Activated T-cell treated with anti-CD3 and anti-CD28 coated beads, Interleukin-2, amount 50 U/mL, for 1 hour (primary cell): ENCODE measurements at regions not wholly inside any gene's neighbourhood (a gene's known extent, or its start where the extent isn't known, plus 50 kb on each side); places are given as distances from the start of the nearest gene placed in this dataset.
"Not testable (repeated sequence)": the region's sequence is repeated elsewhere in the genome, so short reads cannot be mapped to it uniquely, and the experiment has no call there.

Experiments
- DNase-seq: peaks from one replicate; pipeline ENCODE4 v3.0.0-alpha.2; 2020

DNA sequence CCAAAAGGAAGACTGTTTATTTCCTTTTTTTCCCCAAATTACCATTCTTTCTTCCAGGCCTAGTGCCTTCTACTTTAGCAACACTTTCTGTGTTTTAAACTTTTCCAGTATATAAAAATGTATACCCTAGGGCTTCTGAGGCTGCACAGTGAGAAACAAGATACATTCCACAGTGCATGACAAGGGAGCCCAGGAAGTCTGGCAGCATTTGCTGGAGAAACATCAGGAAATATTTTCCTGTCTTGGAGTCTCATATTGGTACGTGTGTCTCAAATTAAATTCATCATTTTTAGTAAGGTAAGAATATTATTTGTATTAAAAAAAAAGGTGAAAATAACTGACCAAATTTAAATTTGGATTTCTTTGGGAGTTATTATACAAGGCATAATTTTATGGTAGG, 662.6 kb downstream of the RFPL4B start:
- DNase-seq: no peak

DNA sequence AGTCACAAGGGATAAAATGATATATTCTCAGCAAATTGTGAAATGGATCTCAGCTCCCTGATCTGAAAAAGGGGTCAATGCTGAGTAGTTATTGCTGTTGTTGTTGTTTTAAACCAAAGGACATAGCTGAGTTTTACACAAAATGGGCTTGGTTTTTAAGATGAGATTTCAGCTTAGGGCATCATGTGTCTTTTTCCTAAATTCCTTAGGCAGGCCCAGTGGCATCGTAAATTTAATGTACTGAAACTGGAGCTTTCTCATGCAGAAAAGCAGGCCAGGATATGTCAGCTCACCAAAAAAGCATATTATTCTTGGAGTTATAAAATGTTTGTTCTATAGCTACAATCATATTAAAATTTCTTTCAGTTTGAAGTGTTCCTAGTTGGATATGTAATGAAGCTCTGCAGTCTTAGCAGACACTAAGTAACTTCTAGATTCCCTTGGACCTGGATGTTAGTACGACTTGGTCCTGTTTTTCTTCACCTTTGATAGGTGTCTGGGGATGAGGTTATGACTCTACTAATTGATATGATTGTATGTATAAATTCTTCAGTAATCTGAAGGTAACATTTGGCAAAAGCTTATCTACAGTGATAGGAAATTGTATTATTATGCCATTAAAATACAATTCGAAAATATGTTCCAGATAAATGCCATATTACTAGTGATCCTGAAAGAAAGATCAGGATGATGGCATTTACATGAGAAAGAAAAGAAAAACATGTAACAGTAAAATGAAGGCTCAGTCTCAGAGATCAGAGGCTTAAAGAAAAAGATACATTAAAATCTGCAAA, 663.3 kb downstream of the RFPL4B start:
- DNase-seq: no peak

DNA sequence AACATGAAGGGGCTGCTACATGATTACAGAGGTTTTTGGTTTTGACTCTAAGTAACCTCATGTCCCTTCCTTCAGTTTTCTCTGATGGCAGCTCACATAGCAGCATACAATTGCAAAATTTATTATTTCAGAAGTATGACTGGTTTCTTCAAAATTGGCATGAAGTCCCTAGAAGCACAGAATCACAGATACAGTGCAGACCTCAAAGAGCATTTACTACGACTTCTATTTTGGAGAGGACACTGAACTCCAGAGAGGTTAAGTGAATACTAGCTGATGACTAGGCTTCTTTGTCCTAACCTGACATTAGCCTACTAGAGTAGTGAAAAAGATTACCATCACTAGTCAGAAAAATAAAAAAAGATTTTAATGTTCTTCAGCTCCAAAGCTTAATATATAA, 664.3 kb downstream of the RFPL4B start:
- no peak for DNase-seq

DNA sequence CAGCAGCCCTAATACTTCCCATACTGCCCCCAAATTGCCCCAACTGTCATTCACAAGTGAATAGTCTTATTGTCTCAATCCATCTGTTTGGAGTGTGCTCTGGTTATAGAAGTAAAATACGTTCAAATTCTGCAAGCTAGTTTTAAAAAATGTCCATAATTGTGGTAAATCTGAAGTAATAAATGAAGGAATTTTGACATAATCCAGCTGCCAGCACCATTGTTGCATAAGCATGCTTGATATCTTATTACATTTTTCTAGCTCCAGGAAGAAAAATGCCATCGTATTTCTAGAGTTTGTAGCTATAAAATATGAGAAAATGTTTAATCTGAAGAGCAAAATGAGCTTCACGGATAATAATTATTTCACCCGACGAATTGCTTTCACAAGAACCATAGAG, 664.7 kb downstream of the RFPL4B start:
- DNase-seq: no peak

DNA sequence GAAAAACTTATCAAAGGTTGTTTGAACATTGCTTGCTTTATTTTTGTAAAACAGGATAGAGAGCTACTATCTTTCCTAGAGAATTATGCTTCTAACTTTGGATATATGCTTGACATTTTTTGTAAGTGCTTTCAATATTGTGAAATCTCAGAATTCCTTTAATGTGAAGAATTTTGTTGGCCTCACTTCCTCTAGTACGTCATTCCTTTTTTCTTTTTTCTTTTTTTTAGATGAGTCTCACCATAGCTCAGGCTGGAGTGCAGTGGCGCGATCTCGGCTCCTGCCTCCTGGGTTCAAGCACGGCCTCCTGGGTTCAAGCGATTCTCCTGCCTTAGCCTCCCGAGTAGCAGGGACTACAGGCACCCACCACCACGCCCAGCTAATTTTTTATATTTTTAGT, 668.1 kb downstream of the RFPL4B start:
- DNase-seq: no peak

DNA sequence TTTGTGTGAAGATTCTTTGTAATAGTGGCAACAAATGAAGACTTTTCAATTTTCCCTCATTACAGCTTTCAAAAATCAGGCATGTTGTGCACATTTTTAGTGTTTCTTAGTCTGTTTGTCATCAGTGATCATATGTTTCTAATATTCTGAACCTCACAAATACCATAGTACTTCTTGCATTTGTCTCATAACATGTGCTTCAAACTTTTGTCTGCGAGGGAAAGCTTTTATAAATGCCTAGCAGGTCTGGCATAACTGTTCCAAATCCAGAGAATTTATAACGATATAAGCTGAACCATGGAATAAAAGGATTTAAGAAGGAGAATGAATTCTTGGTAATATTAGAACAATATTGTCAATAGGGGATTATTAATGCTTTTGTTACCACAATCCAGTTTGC, 670.2 kb downstream of the RFPL4B start:
- DNase-seq: no peak

DNA sequence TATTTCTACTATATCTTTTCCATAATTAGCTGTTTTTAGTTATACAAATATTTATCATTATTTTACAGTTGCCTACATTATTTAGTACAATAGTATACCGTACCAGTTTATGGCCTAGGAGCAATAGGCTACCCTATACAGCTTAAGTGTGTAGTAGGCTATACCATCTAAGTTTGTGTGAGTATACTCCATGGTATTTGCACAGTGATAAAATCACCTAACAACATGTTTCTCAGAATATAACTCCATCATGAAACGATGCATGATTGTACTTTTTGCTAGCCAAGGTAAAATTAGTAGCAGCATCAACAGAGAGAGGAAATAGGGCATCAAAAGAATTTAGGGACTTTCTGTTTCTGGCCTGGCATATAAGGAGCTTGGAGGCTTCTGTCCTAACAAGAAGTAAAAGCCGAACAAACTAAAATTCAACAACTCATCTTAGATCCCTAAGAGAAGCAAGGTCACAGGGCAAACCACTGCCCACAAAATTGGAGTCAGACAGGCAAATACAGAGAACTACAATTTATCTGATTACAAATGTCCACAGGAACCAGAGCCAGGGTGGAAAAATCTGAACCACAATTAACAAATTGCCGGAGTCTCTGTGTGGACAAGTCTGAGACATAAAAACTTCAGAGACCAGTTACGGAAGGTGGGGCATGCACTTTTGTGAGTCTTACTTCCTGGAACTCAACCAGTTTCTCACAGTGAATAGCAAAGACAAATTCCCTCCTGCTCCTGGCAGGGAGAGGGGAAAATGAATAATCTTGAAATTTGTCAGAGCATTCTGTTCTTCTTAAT, 671.4 kb downstream of the RFPL4B start:
- DNase-seq: no peak

DNA sequence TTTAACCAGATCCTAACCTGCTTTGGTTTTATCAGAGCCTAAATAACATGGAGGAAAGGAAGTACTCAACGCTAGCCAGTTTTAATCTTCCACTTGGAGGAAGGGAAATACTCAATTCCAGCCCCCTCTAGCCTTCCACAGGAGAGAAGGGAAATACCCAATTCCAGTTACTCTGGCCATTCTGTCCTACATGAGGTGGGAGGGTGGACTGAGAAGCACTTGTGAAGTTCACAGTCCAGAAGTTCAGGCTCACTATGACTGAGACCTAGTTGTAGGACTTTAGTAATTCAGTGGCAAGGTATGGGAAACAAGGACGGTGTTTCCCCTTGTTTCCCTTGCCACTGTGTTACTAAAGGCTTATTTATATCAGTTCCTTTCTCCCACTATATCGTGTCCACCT, 672.0 kb downstream of the RFPL4B start:
- DNase-seq: no peak

DNA sequence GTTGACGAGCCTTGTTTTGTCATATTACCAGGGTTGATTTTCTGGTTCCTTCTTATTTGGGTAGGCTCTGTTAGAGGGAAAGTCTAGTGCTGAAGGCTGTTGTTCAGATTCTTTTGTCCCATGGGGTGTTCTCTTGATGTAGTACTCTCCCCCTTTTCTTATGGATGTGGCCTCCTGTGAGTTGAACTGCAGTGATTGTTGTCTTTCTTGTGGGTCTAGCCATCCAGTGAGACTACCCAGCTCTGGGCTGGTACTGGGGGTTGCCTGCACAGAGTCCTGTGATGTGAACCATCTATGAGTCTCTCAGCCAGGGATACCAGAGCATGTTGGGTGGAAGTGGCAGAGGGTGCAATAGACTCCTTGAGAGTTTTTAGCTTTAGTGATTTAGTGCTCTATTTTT, 680.6 kb downstream of the RFPL4B start:
- no peak for DNase-seq

DNA sequence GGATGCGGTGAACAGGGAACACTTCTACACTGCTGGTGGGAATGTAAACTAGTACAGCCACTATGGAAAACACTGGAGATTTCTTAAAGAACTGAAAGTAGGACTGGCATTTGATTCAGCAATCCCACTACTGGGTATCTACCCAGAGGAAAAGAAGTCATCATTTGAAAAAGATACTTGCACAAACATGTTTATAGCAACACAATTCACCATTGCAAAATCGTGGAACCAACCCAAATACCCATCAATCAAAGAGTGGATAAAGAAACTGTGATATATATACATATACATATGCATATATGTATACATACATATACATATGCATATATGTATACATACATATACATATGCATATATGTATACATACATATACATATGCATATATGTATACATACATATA, 682.0 kb downstream of the RFPL4B start:
- not testable (repeated sequence) for DNase-seq

DNA sequence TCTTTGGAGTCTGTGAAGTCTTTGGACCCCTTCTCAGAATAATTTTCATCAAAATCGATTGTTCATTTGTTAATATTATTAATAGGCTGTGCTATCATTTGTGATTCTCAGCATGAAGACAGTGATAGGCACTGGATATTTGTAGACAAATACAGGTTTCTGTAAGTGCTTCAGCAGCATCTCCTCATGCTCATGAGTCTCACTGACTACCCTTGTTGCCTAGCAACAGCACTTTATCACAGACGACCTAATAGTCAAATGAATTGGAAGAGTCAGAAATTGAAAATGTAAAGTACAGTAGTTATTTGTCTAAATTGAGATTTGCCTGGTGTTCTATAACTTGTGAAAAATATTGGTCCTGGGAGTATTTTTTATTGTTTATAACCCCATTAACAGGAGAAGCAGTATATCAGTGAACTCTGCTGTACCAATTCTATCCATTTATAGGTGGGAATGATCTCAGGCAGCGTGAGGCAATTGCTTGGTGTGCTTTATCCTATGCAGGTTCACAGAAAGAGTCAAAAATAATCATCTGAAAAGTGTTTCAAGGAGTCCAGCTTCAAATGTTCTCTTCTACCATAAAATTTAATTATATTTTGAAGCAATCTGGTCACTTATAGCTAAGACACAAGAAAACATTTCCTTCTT, 684.6 kb downstream of the RFPL4B start:
- DNase-seq: no peak

DNA sequence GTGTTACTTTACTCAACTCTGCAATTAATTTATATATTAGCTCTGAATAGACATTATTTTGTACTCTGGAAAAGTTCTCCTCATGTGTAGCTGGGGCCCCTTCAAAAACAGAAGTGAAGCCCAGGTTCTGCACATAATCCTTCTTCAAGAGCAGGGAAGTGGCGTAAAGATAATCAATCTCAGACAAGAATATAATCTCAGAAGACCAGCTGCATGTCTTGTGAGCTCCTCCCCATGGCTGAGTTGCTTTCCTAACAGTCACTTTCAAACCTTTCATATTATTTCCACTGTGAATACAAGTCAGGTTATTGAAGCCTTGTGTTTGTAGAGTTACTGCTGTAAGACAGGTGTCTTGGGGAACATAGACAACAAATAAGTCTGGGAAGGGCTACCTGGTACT, 691.9 kb downstream of the RFPL4B start:
- DNase-seq: no peak

DNA sequence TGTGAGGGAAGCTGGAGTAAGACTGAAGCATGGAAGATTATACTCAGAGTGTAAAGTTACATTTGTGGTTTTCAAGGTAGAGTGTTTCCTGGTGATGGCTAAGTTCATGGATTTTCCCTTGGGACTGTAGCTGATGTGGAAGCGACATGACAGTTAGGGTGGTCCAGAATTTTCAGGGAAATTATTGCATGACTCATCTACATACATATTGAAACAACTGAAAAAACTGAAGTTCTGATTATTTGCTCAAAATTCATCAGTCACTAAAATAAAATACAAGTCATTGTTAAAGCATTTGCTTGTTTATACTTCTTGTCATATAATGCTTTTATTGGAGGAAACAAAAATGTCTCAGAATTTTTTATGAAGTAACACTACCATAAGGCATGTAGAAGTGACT, 700.0 kb downstream of the RFPL4B start:
- DNase-seq: no peak

DNA sequence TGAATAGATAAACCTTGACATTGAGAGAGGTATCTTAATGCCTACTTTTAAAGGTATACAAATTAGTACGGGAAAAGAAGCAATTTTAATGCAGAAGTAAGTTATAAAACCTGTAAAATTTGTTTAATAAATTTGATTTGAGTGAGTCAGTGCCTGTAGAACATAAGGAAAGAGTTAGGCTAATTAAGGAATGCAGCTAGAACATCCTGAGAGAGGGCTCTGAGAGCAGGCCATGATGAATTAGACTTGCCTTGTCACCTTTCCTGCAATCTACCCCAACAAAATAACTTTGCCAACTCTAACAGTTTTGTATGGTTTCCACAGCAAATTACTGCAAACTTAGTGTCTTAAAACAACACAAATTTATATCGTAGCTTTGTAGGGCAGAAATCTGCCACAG, 700.8 kb downstream of the RFPL4B start:
- DNase-seq: no peak

DNA sequence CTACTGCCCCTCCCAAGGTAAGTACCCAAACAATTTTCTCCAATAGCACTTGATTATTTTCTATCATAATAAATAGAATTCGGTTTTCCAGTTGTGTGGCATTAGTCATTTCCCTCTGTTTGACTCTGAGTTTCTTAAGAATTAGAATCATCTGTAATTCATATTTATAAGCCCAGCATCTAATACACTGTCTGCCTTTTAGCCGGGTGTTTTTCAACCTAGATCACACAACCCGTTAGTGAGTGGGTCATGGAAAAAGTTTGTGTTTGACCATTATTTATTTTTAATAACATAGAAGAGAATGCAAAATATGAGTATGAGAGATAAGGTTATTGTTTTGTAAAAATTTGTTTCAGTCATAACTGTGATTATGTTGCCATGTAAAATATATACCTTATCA, 701.6 kb downstream of the RFPL4B start:
- no peak for DNase-seq

DNA sequence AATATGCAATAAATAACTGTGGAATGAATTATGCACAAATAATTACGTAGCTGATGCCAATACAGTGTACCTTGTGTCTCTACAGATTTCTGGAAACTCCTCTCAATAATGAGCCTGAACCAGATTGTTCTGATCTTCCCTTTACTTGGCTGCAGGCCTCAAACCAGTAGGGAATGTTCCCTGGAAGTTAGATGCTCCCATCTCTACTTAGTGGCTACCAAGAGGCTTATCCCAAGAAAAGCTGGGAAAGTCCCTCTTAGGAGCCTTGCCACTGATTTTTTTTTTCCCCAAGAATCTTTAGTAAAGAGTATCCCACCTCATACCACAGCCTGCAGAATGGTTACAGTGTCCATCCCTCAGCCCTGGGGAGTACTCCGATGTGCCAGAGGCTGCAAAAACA, 702.1 kb downstream of the RFPL4B start:
- DNase-seq: no peak

DNA sequence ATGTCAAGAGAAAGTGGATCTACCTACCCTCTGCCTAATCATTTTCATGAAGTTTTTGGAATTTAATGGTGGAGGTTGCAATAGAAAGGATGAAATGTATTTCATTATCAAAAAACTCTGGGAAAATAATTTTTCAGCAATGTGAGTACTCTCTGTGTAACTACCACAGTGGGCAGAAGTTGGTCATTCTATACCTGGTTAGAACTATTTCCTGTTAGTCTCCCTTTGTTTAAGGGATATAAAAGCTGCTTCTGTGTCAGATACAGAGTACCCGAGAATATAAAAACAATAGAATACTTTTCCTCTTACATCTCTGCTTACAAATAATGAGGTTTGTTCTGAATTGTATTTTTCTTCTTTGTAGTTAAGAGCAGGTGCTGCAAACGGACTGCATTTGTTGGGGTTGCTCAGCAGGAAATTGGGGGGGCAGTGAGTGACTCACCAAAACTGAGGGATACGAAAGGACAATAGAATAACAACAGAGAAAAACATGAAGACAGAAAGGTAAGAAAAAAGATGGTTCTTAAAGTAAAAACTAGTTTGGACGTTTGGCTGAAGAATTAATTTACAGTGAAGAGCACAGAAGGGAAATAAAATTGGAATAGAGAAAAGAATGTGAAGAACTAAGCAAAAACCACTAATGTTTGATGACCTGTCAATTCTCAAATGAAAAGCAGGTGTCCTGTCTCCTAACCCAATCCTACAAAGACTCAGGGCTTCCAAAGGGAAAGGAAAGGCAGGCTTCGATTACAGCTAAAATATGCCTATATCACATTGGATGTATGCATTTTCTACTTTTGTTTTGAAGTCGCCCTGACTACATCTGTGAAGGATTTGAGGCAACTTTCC, 703.1 kb downstream of the RFPL4B start:
- DNase-seq: no peak

DNA sequence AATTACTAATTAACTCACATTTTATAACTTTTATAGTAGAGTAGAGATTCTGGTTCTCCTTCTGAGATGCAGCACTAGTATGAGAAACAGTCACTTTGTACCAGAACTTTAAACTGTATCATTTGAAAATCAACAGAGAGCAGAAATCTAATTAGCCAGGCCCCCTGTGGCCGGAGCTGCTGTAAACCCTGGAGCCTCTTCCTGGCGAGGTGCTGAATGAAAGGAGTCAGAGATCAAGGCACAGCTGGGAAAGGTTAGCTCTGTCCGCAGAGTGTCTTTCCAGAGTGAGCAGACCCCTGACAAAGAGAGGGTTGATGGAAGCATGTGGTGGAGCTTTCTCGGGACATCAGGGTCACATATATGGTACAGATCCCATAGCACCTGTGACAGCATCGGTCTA, 703.8 kb downstream of the RFPL4B start:
- DNase-seq: no peak

DNA sequence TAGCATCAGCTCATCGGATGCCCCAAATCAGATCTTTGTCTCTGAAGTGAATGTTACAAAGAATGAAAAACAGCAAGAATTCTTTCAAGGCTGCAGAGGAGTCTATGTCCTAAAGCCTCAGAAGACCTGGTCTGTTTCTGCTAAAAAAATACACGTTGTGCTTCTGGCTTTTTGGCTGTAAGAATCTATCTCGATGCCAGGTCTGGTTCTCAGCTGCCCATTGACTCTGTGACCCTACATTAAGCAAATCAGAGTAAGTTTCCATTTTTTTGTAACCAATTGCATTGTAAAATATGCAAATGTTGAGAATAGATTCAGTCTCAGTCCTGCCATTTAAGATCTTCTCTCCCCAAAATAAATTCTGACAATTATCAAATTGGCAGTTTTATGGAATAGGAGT, 705.4 kb downstream of the RFPL4B start:
- no peak for DNase-seq

DNA sequence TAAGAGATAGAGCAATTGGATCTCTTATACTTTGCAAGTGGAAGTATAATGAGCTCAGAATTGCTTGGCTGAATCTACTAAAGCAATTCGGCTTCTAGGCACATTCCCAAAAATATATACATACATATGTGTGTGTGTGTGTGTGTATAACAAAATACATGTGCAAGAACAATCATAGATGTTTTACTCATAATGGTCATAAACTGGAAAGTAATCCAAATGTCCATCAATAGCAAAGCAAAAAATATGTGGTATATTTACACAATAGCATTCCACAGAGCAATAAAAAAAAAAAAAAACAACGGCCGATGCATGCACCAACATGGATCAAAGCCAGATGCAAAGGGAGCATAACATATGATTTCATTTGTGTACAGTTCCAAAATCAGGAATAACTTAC, 707.9 kb downstream of the RFPL4B start:
- DNase-seq: no peak

DNA sequence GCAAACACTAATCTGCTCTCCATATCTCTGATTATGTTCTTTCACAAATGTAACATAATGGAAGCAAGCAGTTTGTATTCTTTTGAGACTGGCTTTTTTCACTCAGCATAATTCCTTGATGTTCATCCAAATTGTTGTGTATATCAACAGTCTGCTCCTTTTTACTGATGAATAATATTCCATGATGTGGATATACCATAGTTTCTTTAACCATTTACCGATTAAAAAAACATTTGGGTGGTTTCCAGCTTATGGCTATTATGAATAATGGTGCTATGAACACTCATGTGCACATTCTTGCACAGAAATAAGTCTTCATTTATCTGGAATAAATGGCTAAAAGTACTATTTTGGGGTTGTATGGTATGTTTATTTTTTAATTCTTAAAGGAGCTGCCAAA, 708.9 kb downstream of the RFPL4B start:
- DNase-seq: no peak

DNA sequence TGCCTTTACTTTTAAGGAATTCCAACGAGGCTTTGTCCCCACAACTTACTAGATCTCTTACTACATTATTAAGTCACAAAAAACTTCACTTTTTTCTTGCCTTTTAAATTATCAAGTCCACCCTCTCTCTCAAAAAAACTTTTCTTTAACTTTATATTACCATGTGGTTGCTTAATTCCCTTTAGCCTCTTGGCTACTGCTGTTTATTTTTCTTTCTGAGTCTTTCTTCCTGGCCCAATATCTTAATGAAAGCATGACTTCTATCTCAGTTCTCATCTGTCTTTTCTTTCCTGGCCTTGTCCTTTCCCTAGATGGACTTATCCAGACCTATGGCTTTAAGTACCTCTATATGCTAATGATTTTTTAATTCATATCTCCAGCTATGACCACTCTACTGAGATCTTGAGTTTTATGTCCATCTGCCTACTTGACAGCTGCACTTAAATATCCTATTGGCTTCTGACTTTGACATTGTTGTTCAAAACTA, 710.5 kb downstream of the RFPL4B start:
- no peak for DNase-seq

DNA sequence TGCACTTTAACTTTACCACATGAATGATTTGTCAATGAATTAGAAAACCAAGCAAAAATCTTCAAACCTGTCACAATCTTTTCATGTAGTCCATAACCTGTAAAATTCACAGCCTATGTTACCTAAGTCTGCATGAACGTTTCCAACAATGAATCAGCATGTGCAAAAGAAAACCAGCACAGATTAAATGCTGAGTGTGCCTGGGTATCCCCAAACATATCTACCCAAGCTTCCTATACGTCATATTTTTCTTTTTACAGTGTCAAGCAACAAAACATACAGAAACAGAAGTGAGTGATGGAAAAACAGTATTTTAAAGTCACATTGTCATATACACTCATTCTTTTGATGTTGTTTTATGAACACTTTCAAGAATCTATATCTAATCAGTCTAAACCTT, 713.5 kb downstream of the RFPL4B start:
- no peak for DNase-seq
